ENCODE measurements at regions not wholly inside any gene's neighbourhood (a gene's known extent, or its start where the extent isn't known, plus 50 kb on each side); places are given as distances from the start of the nearest gene placed in this dataset.

- no peaks in the 10 kb centered on the region; a peak in 1 of 5 replicates for H3K9me3 Mint-ChIP-seq
- Histone ChIP-seq H3K18ac (ENCODE audit: insufficient read length, low read depth, low read length) (no peak overlapping the region), H4K8ac (replicated peaks; ENCODE audit: insufficient read length, low read depth, low read length) (no peak overlapping the region), H2BK5ac (ENCODE audit: insufficient read length, low read length) (no peak overlapping the region), H3K14ac (ENCODE audit: insufficient read depth, low read length) (no peak overlapping the region), H3K9me3 (ENCODE audit: control insufficient read depth, low read depth, low read length) (no peaks in the 10 kb centered on the region), H2BK12ac (ENCODE audit: insufficient read length, low read depth, low read length) (no peak overlapping the region), H3K23me2 (ENCODE audit: insufficient read length, low read depth, low read length, poor library complexity, severe bottlenecking) (no peaks in the 10 kb centered on the region), H3K23ac (ENCODE audit: insufficient read length, low read depth, low read length) (no peak overlapping the region), H3K79me1 (ENCODE audit: insufficient read depth, low read depth, low read length, poor library complexity, severe bottlenecking) (no peaks in the 10 kb centered on the region), H3K4me1 (ENCODE audit: insufficient read depth, low read length) (peaks cover 5% of the 10 kb centered on the region; the same call in 1 of the 2 replicates), H3K9ac (ENCODE audit: extremely low read depth, insufficient read length, low read length) (no peak overlapping the region), H4K20me1 (ENCODE audit: control insufficient read depth, insufficient read depth, insufficient read length) (no peaks in the 10 kb centered on the region), H2BK120ac (ENCODE audit: low read depth, low read length, poor library complexity, severe bottlenecking) (no peak overlapping the region), H4K91ac (ENCODE audit: insufficient read length, low read depth, low read length) (no peak overlapping the region), H4K5ac (ENCODE audit: insufficient read length, low read depth, low read length) (no peak overlapping the region), H3K27ac (ENCODE audit: insufficient read length, low read depth, low read length) (no peak overlapping the region), H3K56ac (ENCODE audit: insufficient read length, low read depth, low read length) (no peak overlapping the region), H3T11ph (ENCODE audit: low read length) (no peak overlapping the region), H2AK5ac (ENCODE audit: insufficient read length, low read length) (no peak overlapping the region), H3K27me3 (ENCODE audit: insufficient read depth, low read length) (no peaks in the 10 kb centered on the region), H3K4me2 (ENCODE audit: insufficient read depth, insufficient read length, low read length) (no peak overlapping the region), H2BK15ac (ENCODE audit: low read depth, low read length) (no peak overlapping the region), H2BK20ac (ENCODE audit: low read depth, low read length, poor library complexity, severe bottlenecking) (no peak overlapping the region), H2AFZ (ENCODE audit: low read length) (no peak overlapping the region), H3K4ac (ENCODE audit: low read depth, low read length) (no peak overlapping the region), H3K79me2 (ENCODE audit: insufficient read depth, low read length) (no peaks in the 10 kb centered on the region)
- no peaks in the 10 kb centered on the region for H3K27me3 Mint-ChIP-seq (ENCODE audit: low read depth)
- peaks cover 7 to 15% of the 10 kb centered on the region in 2 experiments for H3K4me1 Mint-ChIP-seq
- WGBS (ENCODE audit: extremely low coverage, insufficient read length, low lambda C conversion rate) = no CpG with 5 or more reads among the region's 10 CpGs
- H3K27ac Mint-ChIP-seq = no peak overlapping the region
- DNase-seq = no peak
- H3K4me3 Mint-ChIP-seq = no peak overlapping the region
- no peaks in the 10 kb centered on the region for H3K36me3 Mint-ChIP-seq (ENCODE audit: insufficient read depth in 1 of 3, low read depth in 3 of 3)
- TF ChIP-seq CTCF (conservative IDR thresholded peaks at IDR 0.05) = no peak
Measured at GRCh38 chr2:16718576-16719484, 53.2 kb upstream of the CYRIA start.

Measured in H9 (cell line).